OCI-LY1 (cell line): ENCODE measurements at regions not wholly inside any gene's neighbourhood (a gene's known extent, or its start where the extent isn't known, plus 50 kb on each side); places are given as distances from the start of the nearest gene placed in this dataset.

Experiments used
- EZH2 ChIP-seq: fragments of 200-600 bp; sonication (generic), shearing (Covaris generic); IDR thresholded peaks from 2 replicates; pipeline ENCODE4 v1.8.0; 2017; ENCODE audit warnings: borderline replicate concordance, mixed run types, mild to moderate bottlenecking, antibody characterized with exemption, low read length, moderate library complexity, mixed read lengths
- TF ChIP-seq, protein P1 (sequence below): fragments of 200-600 bp; sonication (generic), shearing (Covaris generic); IDR thresholded peaks from 2 replicates; pipeline ENCODE4 v1.5.1; 2017; ENCODE audit warnings: mild to moderate bottlenecking, antibody characterized with exemption, low read length, moderate library complexity, mixed read lengths

DNA sequence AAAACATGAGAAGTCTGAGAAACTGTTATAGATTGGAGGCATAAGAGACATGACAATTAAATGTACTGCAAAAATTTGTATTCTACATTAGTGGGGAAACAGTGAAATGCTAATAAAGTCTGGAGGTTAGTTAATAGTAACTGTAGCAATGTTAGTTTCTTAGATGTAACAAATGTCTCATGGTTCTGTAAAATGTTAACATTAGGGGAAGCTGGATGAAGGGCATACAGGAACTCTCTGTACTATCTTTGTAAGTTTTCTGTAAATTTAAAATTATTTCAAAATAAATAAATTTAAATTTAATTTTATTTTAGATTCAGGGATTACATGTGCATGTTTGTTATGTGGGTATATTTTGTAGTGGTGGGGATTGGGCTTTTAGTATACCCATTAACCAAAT is 70.0 kb upstream of the IRX6 start:
- TF ChIP-seq, protein P1, sequence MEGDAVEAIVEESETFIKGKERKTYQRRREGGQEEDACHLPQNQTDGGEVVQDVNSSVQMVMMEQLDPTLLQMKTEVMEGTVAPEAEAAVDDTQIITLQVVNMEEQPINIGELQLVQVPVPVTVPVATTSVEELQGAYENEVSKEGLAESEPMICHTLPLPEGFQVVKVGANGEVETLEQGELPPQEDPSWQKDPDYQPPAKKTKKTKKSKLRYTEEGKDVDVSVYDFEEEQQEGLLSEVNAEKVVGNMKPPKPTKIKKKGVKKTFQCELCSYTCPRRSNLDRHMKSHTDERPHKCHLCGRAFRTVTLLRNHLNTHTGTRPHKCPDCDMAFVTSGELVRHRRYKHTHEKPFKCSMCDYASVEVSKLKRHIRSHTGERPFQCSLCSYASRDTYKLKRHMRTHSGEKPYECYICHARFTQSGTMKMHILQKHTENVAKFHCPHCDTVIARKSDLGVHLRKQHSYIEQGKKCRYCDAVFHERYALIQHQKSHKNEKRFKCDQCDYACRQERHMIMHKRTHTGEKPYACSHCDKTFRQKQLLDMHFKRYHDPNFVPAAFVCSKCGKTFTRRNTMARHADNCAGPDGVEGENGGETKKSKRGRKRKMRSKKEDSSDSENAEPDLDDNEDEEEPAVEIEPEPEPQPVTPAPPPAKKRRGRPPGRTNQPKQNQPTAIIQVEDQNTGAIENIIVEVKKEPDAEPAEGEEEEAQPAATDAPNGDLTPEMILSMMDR = no peak
- TF ChIP-seq EZH2 = no peak
